Body of pancreas (tissue), 4 donors: ENCODE measurements at regions not wholly inside any gene's neighbourhood (a gene's known extent, or its start where the extent isn't known, plus 50 kb on each side); places are given as distances from the start of the nearest gene placed in this dataset.

Experiments used
- ATAC-seq: fragments of 150-250 bp; one replicate; pipeline ENCODE4 v1.9.1; 2016
- DNase-seq, 4 donors: peaks; one replicate each; pipeline ENCODE4 v3.0.0-alpha.2; 2019
- H3K27ac ChIP-seq, 4 donors: fragments of 200-600 bp; sonication (generic); 1 replicate in 3 of 4; 2 replicates in 1 of 4; pipeline versions ENCODE4 v1.5.1 to v1.6.1; 2016 to 2019; ENCODE audit warnings: mild to moderate bottlenecking in 1 of 4, mixed read lengths in 1 of 4, moderate library complexity in 1 of 4
- H3K27me3 ChIP-seq, 2 donors: fragments of 200-600 bp; sonication (generic); one replicate each; pipeline ENCODE4 v1.6.0; 2016; ENCODE audit warnings: mild to moderate bottlenecking in 1 of 2
- H3K36me3 ChIP-seq, 2 donors: fragments of 200-600 bp; sonication (generic); replicated peaks in 1 of 2; 2 replicates each; pipeline ENCODE4 v1.5.1; 2016; ENCODE audit warnings: low read depth in 2 of 2; ENCODE audit not compliant: insufficient read depth in 1 of 2
- H3K4me1 ChIP-seq: fragments of 200-600 bp; sonication (generic); one replicate; pipeline ENCODE4 v1.6.0; 2016
- H3K4me3 ChIP-seq, 2 donors: fragments of 200-600 bp; sonication (generic); 1 replicate in 1 of 2; 2 replicates in 1 of 2; pipeline ENCODE4 v1.5.1; 2016 to 2019
- H3K9me3 ChIP-seq, 3 donors: fragments of 200-600 bp; sonication (generic); 1 replicate in 2 of 3; 2 replicates in 1 of 3; pipeline ENCODE4 v1.5.1; 2016
- POLR2A ChIP-seq, 3 donors: fragments of 450-650 bp; IDR thresholded peaks; one replicate each; pipeline ENCODE4 v1.6.1; 2016; ENCODE audit warnings: antibody characterized with exemption in 3 of 3, mild to moderate bottlenecking in 2 of 3
- WGBS, 2 donors: methylation state at CpG; one replicate each; pipeline ENCODE4 v1.1.5; 2017; 5-methylcytosine and 5-hydroxymethylcytosine counted together
- intact Hi-C: fragments of 100-400 bp; cut with DNase I; formaldehyde crosslinking; loops from one replicate; pipeline ENCODE4 v1.15.1; 2023
- TF ChIP-seq, protein P1 (sequence below), 7 experiments: fragments of 450-650 bp in 4 of 7; fragments of 200-600 bp in 3 of 7; sonication (generic) in 3 of 7; IDR thresholded peaks; one replicate each; pipeline ENCODE4 v1.5.1; 2016 to 2019; ENCODE audit warnings: antibody characterized with exemption in 7 of 7

DNA sequence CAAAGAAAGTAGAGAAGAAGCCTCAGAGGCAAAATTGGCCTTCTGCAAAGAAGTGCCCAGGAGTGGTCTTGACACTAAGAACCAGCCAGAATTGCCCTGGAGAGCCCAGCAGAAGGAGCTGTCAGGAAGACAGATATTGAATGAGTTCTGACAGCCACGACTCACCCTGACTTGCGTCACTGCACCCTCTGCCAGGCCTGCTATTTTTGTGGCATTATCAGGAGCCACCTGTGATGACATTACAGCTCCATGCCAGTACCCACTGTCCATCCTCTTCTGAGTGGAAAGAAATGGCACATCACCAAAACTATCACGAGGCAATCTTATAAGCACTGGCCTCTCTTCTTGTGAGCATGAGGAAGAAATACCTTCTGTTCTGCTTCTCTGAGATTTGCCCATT is 67.7 kb downstream of the SMIM20 start:
- 72 to 89% methylated on average over 3 of the region's 3 CpGs for WGBS, 2 donors
- Histone ChIP-seq H3K27ac (no peak overlapping the region), H3K4me1 (no peaks in the 10 kb centered on the region), H3K27me3 (no peaks in the 10 kb centered on the region), H3K9me3 (no peaks in the 10 kb centered on the region), H3K4me3 (no peak overlapping the region), H3K36me3 (no peaks in the 10 kb centered on the region)
- no peak for ATAC-seq
- TF ChIP-seq POLR2A (IDR thresholded peaks at IDR 0.05): no peak
- TF ChIP-seq, protein P1, sequence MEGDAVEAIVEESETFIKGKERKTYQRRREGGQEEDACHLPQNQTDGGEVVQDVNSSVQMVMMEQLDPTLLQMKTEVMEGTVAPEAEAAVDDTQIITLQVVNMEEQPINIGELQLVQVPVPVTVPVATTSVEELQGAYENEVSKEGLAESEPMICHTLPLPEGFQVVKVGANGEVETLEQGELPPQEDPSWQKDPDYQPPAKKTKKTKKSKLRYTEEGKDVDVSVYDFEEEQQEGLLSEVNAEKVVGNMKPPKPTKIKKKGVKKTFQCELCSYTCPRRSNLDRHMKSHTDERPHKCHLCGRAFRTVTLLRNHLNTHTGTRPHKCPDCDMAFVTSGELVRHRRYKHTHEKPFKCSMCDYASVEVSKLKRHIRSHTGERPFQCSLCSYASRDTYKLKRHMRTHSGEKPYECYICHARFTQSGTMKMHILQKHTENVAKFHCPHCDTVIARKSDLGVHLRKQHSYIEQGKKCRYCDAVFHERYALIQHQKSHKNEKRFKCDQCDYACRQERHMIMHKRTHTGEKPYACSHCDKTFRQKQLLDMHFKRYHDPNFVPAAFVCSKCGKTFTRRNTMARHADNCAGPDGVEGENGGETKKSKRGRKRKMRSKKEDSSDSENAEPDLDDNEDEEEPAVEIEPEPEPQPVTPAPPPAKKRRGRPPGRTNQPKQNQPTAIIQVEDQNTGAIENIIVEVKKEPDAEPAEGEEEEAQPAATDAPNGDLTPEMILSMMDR (IDR thresholded peaks at IDR 0.05): no peak
- intact Hi-C loops: no loop called here
- no peak for DNase-seq

DNA sequence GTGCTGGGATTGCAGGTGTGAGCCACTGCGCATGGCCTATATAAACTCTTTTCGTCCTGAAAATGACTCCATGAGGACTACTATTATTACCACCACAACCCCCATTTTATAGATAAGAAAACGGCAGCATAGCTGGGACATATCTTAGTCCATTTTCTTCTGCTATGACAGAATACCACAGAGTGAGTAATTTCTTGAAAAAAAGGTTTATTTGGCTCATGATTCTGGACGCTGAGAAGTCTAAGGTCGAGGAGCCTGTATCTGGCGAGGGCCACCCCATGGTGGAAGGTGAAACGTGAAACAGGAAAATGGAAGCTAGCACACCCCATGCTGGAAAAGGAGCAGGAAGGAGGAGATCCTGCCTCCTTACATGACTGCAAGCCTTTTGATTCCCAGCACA is 68.9 kb downstream of the SMIM20 start:
- Histone ChIP-seq H3K9me3 (no peaks in the 10 kb centered on the region), H3K4me3 (no peak overlapping the region), H3K36me3 (no peaks in the 10 kb centered on the region), H3K4me1 (no peaks in the 10 kb centered on the region), H3K27me3 (no peaks in the 10 kb centered on the region), H3K27ac (no peak overlapping the region)
- intact Hi-C loops: no loop called here
- ATAC-seq (no peak), DNase-seq (no peak)
- WGBS, 2 donors: 67 to 71% methylated on average over 7 of the region's 7 CpGs
- no peak for TF ChIP-seq POLR2A (IDR thresholded peaks at IDR 0.05)
- TF ChIP-seq, protein P1 (IDR thresholded peaks at IDR 0.05): no peak

DNA sequence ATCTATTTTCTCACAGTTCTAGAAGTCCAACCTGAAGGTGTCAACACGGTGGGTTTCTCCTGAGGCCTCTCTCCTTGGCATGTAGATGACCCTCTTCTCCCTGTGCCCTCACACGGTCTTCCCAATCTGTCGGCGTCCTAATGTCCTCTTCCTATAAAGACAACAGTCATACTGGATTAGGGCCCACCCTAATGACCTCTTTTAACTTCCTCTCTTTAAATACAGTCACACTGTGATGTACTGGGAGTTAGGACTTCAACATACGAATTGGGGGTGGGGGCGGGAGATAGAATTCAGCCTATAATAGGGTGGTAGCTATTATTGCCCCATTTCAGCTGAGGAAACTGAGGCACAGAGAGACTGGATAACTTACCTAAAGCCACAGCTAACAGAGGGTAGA is 70.2 kb downstream of the SMIM20 start:
- H3K4me3 ChIP-seq: no peak overlapping the region
- no peaks in the 10 kb centered on the region for H3K9me3 ChIP-seq
- H3K27ac ChIP-seq: no peak overlapping the region
- H3K36me3 ChIP-seq: no peaks in the 10 kb centered on the region
- no peaks in the 10 kb centered on the region for H3K27me3 ChIP-seq
- ATAC-seq (no peak), DNase-seq (no peak)
- 85 to 87% methylated on average over 6 of the region's 6 CpGs for WGBS, 2 donors
- no peak for TF ChIP-seq POLR2A (IDR thresholded peaks at IDR 0.05)
- TF ChIP-seq, protein P1 (IDR thresholded peaks at IDR 0.05): no peak
- no peaks in the 10 kb centered on the region for H3K4me1 ChIP-seq
- intact Hi-C loops: no loop called here

DNA sequence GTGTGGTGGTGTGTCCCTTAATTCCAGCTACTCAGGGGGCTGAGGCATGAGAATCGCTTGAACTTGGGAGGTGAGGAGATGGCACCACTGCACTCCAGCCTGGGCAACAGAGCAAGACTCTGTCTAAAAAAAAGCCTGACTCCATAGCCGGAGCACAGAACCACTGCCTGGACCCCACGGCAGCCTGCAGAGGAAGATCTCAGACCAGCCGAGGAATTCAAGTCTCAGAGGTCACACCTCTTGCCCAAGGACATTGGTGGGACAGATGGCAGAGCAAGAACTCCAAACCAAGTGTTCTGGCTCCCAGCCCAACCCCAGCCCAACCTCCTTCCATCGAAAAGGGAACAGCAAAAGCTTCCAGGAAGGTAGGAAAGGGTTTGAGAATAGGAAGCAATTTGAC is 70.8 kb downstream of the SMIM20 start:
- DNase-seq (no peak), ATAC-seq (no peak)
- TF ChIP-seq POLR2A (IDR thresholded peaks at IDR 0.05): no peak
- TF ChIP-seq, protein P1 (IDR thresholded peaks at IDR 0.05): no peak
- no peak overlapping the region for H3K4me3 ChIP-seq
- H3K27me3 ChIP-seq: no peaks in the 10 kb centered on the region
- H3K27ac ChIP-seq: no peak overlapping the region
- no peaks in the 10 kb centered on the region for H3K36me3 ChIP-seq
- intact Hi-C loops: no loop called here
- WGBS, 2 donors: 59 to 79% methylated on average over 2 to 5 of the region's 5 CpGs
- H3K9me3 ChIP-seq: no peaks in the 10 kb centered on the region
- H3K4me1 ChIP-seq: no peaks in the 10 kb centered on the region

DNA sequence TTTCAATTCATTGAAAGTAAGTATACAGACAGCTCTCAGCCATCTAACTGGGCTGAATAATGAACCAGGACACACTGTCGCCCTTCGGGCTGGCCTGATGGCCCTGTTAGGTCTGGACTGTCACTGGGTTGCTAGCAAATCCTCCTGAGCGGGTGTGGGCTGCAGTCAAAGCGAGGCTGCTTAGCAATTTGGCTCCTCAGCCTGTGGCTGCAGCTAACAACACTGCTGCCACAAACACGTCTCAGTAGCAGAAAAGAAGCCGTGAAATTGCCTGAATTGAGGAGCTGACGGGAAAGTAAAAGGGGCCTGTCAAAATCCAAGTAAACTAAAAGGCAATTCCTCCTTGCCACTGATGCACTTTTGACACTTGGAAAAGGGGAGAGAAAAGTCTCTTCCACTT is 72.8 kb downstream of the SMIM20 start:
- ATAC-seq: no peak

More for the DNA sequence above, 72.8 kb downstream of the SMIM20 start:
- intact Hi-C loops: no loop called here
- Histone ChIP-seq H3K27ac (no peak overlapping the region), H3K36me3 (no peaks in the 10 kb centered on the region), H3K4me3 (no peak overlapping the region), H3K4me1 (no peaks in the 10 kb centered on the region), H3K9me3 (no peaks in the 10 kb centered on the region), H3K27me3 (no peaks in the 10 kb centered on the region)
- DNase-seq: no peak
- TF ChIP-seq, protein P1 (IDR thresholded peaks at IDR 0.05): no peak
- TF ChIP-seq POLR2A (IDR thresholded peaks at IDR 0.05): no peak
- 91 to 93% methylated on average over 7 of the region's 7 CpGs for WGBS, 2 donors
